Effector memory CD8-positive, alpha-beta T cell (primary cell): ENCODE measurements at regions not wholly inside any gene's neighbourhood (a gene's known extent, or its start where the extent isn't known, plus 50 kb on each side); places are given as distances from the start of the nearest gene placed in this dataset.
"Not testable (repeated sequence)": the region's sequence is repeated elsewhere in the genome, so short reads cannot be mapped to it uniquely, and the experiment has no call there.

Experiments
- ATAC-seq: fragments of 150-1000 bp; cut with Tn5 transposase; replicated peaks from 2 replicates; pipeline ENCODE4 v1.10.0; 2021; ENCODE audit warnings: mild to moderate bottlenecking, moderate library complexity
- DNase-seq, 3 experiments: peaks; one replicate each; pipeline ENCODE4 v3.0.0; 2021
- H3K27ac Mint-ChIP-seq, 2 donors: one replicate each; pipeline ENCODE4 v1.8.0; 2022; ENCODE audit warnings: mild to moderate bottlenecking in 2 of 2, mixed read lengths in 2 of 2, moderate library complexity in 2 of 2
- H3K27me3 Mint-ChIP-seq, 2 donors: one replicate each; pipeline ENCODE4 v1.8.0; 2022; ENCODE audit warnings: mixed read lengths in 2 of 2
- H3K36me3 Mint-ChIP-seq: one replicate; pipeline ENCODE4 v1.8.0; 2022; ENCODE audit warnings: mild to moderate bottlenecking, moderate library complexity, mixed read lengths; ENCODE audit not compliant: insufficient read depth
- H3K4me1 Mint-ChIP-seq, 2 donors: one replicate each; pipeline ENCODE4 v1.8.0; 2022; ENCODE audit warnings: low read depth in 2 of 2, mixed read lengths in 2 of 2
- H3K4me3 Mint-ChIP-seq, 2 donors: one replicate each; pipeline ENCODE4 v1.8.0; 2022; ENCODE audit warnings: mild to moderate bottlenecking in 2 of 2, mixed read lengths in 2 of 2, moderate library complexity in 2 of 2
- H3K9me3 Mint-ChIP-seq, 2 donors: one replicate each; pipeline ENCODE4 v1.8.0; 2022; ENCODE audit warnings: mixed read lengths in 2 of 2

- H3K27me3 Mint-ChIP-seq: no peaks in the 10 kb centered on the region
- no peaks in the 10 kb centered on the region for H3K36me3 Mint-ChIP-seq
- DNase-seq (no peak), ATAC-seq (no peak)
- H3K27ac Mint-ChIP-seq: no peak overlapping the region
- no peaks in the 10 kb centered on the region for H3K9me3 Mint-ChIP-seq
- H3K4me3 Mint-ChIP-seq: no peak overlapping the region
- H3K4me1 Mint-ChIP-seq: peaks cover 14 to 25% of the 10 kb centered on the region in 2 donors
Measured at GRCh38 chr2:234401426-234401825, 95.5 kb downstream of the ARL4C start.

- Mint-ChIP-seq H3K4me1 (peaks cover 17 to 20% of the 10 kb centered on the region in 2 donors), H3K36me3 (no peaks in the 10 kb centered on the region), H3K27me3 (no peaks in the 10 kb centered on the region), H3K27ac (no peak overlapping the region), H3K4me3 (no peak overlapping the region), H3K9me3 (no peaks in the 10 kb centered on the region)
- DNase-seq (no peak), ATAC-seq (no peak)
Measured at GRCh38 chr2:234399451-234400246, 97.2 kb downstream of the ARL4C start.

DNA sequence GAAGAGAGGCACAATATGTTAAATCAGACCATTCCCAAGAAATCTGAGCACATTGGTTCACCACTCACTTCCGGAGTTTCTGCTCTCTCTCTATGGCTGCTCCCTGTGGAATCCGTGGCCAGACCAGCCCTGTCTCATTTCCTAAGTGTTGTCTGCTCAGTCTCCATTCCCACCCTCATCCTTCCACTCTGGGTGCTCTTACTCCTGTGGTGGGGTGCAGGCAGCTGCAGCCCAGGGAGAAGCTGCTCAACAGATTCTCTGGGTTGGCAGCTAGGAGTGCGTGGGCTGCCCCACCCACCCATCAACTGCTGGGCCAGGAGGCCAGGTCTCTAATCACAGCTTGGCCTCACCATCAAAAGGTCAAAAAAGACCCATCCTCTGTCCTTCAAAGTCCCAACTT, 98.3 kb downstream of the ARL4C start:
- ATAC-seq (no peak), DNase-seq (no peak)
- peaks cover 21 to 32% of the 10 kb centered on the region in 2 donors for H3K4me1 Mint-ChIP-seq
- H3K4me3 Mint-ChIP-seq: no peak overlapping the region
- no peaks in the 10 kb centered on the region for H3K27me3 Mint-ChIP-seq
- H3K9me3 Mint-ChIP-seq: no peaks in the 10 kb centered on the region
- no peaks in the 10 kb centered on the region for H3K36me3 Mint-ChIP-seq
- H3K27ac Mint-ChIP-seq: peak overlapping the region; percentile 35 to 79

DNA sequence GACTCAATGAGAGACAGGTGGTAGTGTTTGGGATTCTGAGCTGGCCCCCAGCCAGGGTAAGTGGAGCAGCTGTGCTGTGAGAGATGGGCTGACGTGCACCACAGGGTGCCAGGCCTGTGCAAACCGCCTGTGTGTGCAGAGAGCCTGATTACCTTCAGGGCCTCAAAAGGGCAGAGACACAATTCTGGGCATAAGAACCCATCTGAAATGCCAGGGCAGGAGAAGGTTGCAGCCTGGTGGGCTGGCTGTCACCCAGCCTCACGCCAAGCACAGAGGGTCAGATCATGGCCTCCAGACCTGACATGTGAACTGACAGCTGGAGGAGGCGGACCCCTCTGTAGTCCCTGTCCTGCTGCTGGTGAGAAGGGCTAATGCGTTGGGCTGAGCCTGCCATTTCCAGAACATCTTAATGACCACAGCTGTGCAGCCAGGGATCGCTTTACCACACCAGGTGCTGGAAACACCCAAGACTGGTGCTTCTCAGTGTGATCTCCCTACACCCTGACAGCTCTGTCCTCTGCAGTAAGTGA, 100.9 kb downstream of the ARL4C start:
- H3K27ac Mint-ChIP-seq: peak overlapping the region in 1 of 2 donors; percentile 79
- DNase-seq: no peak
- no peak overlapping the region for H3K4me3 Mint-ChIP-seq
- H3K4me1 Mint-ChIP-seq: peaks cover 37 to 43% of the 10 kb centered on the region in 2 donors
- no peaks in the 10 kb centered on the region for H3K27me3 Mint-ChIP-seq
- no peaks in the 10 kb centered on the region for H3K9me3 Mint-ChIP-seq
- no peaks in the 10 kb centered on the region for H3K36me3 Mint-ChIP-seq
- no peak for ATAC-seq

- Mint-ChIP-seq H3K36me3 (no peaks in the 10 kb centered on the region), H3K4me1 (peaks cover 39 to 40% of the 10 kb centered on the region in 2 donors), H3K27ac (peak overlapping the region; percentile 79 to 91), H3K9me3 (no peaks in the 10 kb centered on the region), H3K4me3 (peak overlapping the region in 1 of 2 donors; percentile 68), H3K27me3 (no peaks in the 10 kb centered on the region)
- ATAC-seq (no peak), DNase-seq (no peak)
Measured at GRCh38 chr2:234394450-234394849, 102.4 kb downstream of the ARL4C start.

- Mint-ChIP-seq H3K36me3 (no peaks in the 10 kb centered on the region), H3K4me1 (peaks cover 35 to 37% of the 10 kb centered on the region in 2 donors), H3K4me3 (peak overlapping the region; percentile 64 to 68), H3K27me3 (no peaks in the 10 kb centered on the region), H3K9me3 (no peaks in the 10 kb centered on the region), H3K27ac (peak overlapping the region; percentile 79 to 91)
- ATAC-seq: no peak
- DNase-seq: no peak
Measured at GRCh38 chr2:234393354-234393753, 103.5 kb downstream of the ARL4C start.

DNA sequence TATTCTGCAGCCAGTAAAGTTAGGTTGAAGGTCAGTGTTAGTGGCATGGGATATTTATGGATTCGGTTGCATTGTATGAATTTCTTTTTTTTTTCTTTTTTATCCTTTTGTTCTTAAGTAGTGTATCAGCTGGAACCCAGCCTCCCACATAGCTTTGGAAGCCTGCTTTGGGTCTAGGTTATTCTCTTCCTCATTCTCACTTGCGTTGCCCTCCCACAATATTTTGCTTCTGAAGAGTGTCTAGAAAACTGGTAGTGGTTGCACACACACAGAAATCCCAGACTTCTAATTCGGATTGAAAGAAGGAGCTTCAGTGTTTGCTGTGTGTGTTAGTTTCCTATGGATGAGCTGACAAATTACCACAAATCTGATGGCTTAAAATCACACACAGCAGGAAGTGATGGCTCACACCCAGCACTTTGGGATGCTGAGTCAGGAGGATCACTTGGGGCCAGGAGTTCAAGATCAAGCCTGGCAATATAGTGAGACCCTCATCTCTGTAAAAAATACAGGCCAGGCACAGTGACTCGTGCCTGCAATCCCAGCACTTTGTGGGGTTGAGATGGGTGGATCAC, 104.8 kb downstream of the ARL4C start:
- DNase-seq: no peak
- Mint-ChIP-seq H3K4me1 (peaks cover 35 to 42% of the 10 kb centered on the region in 2 donors), H3K36me3 (no peaks in the 10 kb centered on the region), H3K9me3 (no peaks in the 10 kb centered on the region), H3K27ac (peak overlapping the region; percentile 77 to 78), H3K4me3 (no peak overlapping the region), H3K27me3 (no peaks in the 10 kb centered on the region)
- ATAC-seq: no peak

GRCh38 chr2:234391625-234392024, 105.3 kb downstream of the ARL4C start:
- peak overlapping the region; percentile 77 to 78 for H3K27ac Mint-ChIP-seq
- H3K4me1 Mint-ChIP-seq: peaks cover 37 to 44% of the 10 kb centered on the region in 2 donors
- H3K4me3 Mint-ChIP-seq: no peak overlapping the region
- ATAC-seq (no peak), DNase-seq (no peak)
- H3K9me3 Mint-ChIP-seq: no peaks in the 10 kb centered on the region
- no peaks in the 10 kb centered on the region for H3K36me3 Mint-ChIP-seq
- H3K27me3 Mint-ChIP-seq: no peaks in the 10 kb centered on the region

- not testable (repeated sequence) for H3K4me3 Mint-ChIP-seq, H3K9me3 Mint-ChIP-seq, H3K27me3 Mint-ChIP-seq, ATAC-seq, DNase-seq, H3K36me3 Mint-ChIP-seq
- Mint-ChIP-seq H3K4me1 (peaks cover 31 to 39% of the 10 kb centered on the region in 2 donors), H3K27ac (peak overlapping the region in 1 of 2 donors; percentile 62)
Measured at GRCh38 chr2:234389661-234390060, 107.2 kb downstream of the ARL4C start.

DNA sequence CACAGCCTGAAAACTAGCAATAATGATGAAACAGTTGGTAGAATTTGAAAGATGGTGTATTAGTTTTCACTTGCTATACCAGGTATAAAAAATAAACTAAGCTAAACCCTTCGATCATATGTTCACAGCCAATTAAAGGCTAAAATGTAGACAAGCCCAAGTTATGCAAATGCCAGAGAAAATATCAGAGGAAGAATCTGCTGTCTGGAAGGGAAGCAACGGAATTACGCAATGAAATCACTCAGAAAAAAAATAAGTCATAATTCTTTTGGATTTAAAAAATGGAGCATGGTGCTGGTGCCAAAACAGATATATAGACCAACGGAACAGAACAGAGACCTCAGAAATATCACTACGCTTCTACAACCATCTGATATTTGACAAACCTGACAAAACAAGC, 108.3 kb downstream of the ARL4C start:
- H3K4me1 Mint-ChIP-seq: peaks cover 26 to 28% of the 10 kb centered on the region in 2 donors
- H3K27ac Mint-ChIP-seq: peak overlapping the region in 1 of 2 donors; percentile 26
- no peaks in the 10 kb centered on the region for H3K27me3 Mint-ChIP-seq
- H3K9me3 Mint-ChIP-seq: no peaks in the 10 kb centered on the region
- no peaks in the 10 kb centered on the region for H3K36me3 Mint-ChIP-seq
- DNase-seq: no peak
- H3K4me3 Mint-ChIP-seq: no peak overlapping the region
- ATAC-seq: no peak

GRCh38 chr2:234386971-234387370, 109.9 kb downstream of the ARL4C start:
- Mint-ChIP-seq H3K4me3 (no peak overlapping the region), H3K27me3 (no peaks in the 10 kb centered on the region), H3K27ac (no peak overlapping the region), H3K9me3 (no peaks in the 10 kb centered on the region), H3K36me3 (no peaks in the 10 kb centered on the region), H3K4me1 (peaks cover 12 to 14% of the 10 kb centered on the region in 2 donors)
- ATAC-seq (no peak), DNase-seq (no peak)

- no peaks in the 10 kb centered on the region for H3K9me3 Mint-ChIP-seq
- no peak for DNase-seq
- no peak for ATAC-seq
- peaks cover 3 to 8% of the 10 kb centered on the region in 2 donors for H3K4me1 Mint-ChIP-seq
- no peaks in the 10 kb centered on the region for H3K27me3 Mint-ChIP-seq
- no peaks in the 10 kb centered on the region for H3K36me3 Mint-ChIP-seq
- H3K27ac Mint-ChIP-seq: no peak overlapping the region
- no peak overlapping the region for H3K4me3 Mint-ChIP-seq
Measured at GRCh38 chr2:234382131-234382530, 114.8 kb downstream of the ARL4C start.

GRCh38 chr2:234378958-234379357, 117.9 kb downstream of the ARL4C start:
- not testable (repeated sequence) for H3K27ac Mint-ChIP-seq, H3K4me3 Mint-ChIP-seq, H3K9me3 Mint-ChIP-seq, H3K27me3 Mint-ChIP-seq, DNase-seq, ATAC-seq, H3K36me3 Mint-ChIP-seq
- H3K4me1 Mint-ChIP-seq: peaks cover 6 to 10% of the 10 kb centered on the region in 2 donors

GRCh38 chr2:234378440-234378839, 118.4 kb downstream of the ARL4C start:
- Mint-ChIP-seq H3K9me3 (no peaks in the 10 kb centered on the region), H3K27me3 (no peaks in the 10 kb centered on the region), H3K27ac (no peak overlapping the region), H3K36me3 (no peaks in the 10 kb centered on the region), H3K4me3 (no peak overlapping the region), H3K4me1 (peaks cover 10 to 13% of the 10 kb centered on the region in 2 donors)
- DNase-seq: no peak
- ATAC-seq: no peak
